HEK293 (cell line): ENCODE measurements at regions not wholly inside any gene's neighbourhood (a gene's known extent, or its start where the extent isn't known, plus 50 kb on each side); places are given as distances from the start of the nearest gene placed in this dataset.

Experiments
- CTCF ChIA-PET: fragments of 350-600 bp; formaldehyde crosslinking; extraction: SDS; loops from one replicate; lab custom pipeline; 2021; ENCODE audit warnings: antibody characterized with exemption; lab: Yijun Ruan, JAX
- POLR2A ChIA-PET: fragments of 300-600 bp; formaldehyde crosslinking; extraction: SDS; loops from one replicate; lab custom pipeline; 2020; ENCODE audit warnings: antibody characterized with exemption, inconsistent platforms; lab: Yijun Ruan, JAX
- H3K27ac ChIP-seq: fragments of 200-500 bp; sonication (Bioruptor generic); 2 replicates; pipeline ENCODE4 v1.5.1; 2014; ENCODE audit warnings: low read depth, low read length, control low read depth, inconsistent platforms; ENCODE audit errors: extremely low read depth
- H3K36me3 ChIP-seq, 2 experiments: fragments of 200-500 bp in 1 of 2; sonication (Bioruptor generic) in 1 of 2; 1 replicate in 1 of 2; 2 replicates in 1 of 2; pipeline ENCODE4 v1.5.1; 2014 to 2017; ENCODE audit warnings: inconsistent platforms in 2 of 2, low read length in 2 of 2; ENCODE audit not compliant: control insufficient read depth in 2 of 2, insufficient read depth in 1 of 2
- H3K4me1 ChIP-seq: fragments of 200-500 bp; sonication (Bioruptor generic); 2 replicates; pipeline ENCODE4 v1.5.1; 2014; ENCODE audit warnings: mild to moderate bottlenecking, low read length, inconsistent platforms; ENCODE audit not compliant: control insufficient read depth, insufficient read depth
- H3K4me3 ChIP-seq: 2 replicates; pipeline ENCODE4 v1.5.1; 2011; ENCODE audit warnings: low read depth, mild to moderate bottlenecking, control low read depth, low read length, moderate library complexity
- H3K9me3 ChIP-seq: fragments of 200-500 bp; sonication (Bioruptor generic); 2 replicates; pipeline ENCODE4 v1.5.1; 2014; ENCODE audit warnings: low read depth, low read length, inconsistent platforms; ENCODE audit not compliant: control insufficient read depth, insufficient read depth
- HOXD13 ChIP-seq: sonication (generic); formaldehyde crosslinking; IDR thresholded peaks from 2 replicates; pipeline ENCODE4 v1.8.0; 2022; ENCODE audit warnings: missing genetic modification reagents, borderline replicate concordance
- KLF8 ChIP-seq: fragments of 450-650 bp; formaldehyde crosslinking; IDR thresholded peaks from 2 replicates; pipeline ENCODE4 v1.5.1; 2016; ENCODE audit warnings: missing biosample characterization, missing genetic modification characterization
- SP2 ChIP-seq: fragments of 450-650 bp; formaldehyde crosslinking; IDR thresholded peaks from 2 replicates; pipeline ENCODE4 v1.5.1; 2016; ENCODE audit warnings: missing biosample characterization, missing genetic modification characterization
- SP3 ChIP-seq: fragments of 450-650 bp; formaldehyde crosslinking; IDR thresholded peaks from 2 replicates; pipeline ENCODE4 v1.5.1; 2016; ENCODE audit warnings: missing biosample characterization, missing genetic modification characterization
- ZBTB7A ChIP-seq: fragments of 450-650 bp; formaldehyde crosslinking; IDR thresholded peaks from 2 replicates; pipeline ENCODE4 v1.5.1; 2016; ENCODE audit warnings: low read depth, missing biosample characterization, missing genetic modification characterization
- ZBTB8A ChIP-seq: fragments of 450-650 bp; formaldehyde crosslinking; IDR thresholded peaks from 2 replicates; pipeline ENCODE4 v1.5.1; 2016; ENCODE audit warnings: missing biosample characterization, missing genetic modification characterization
- ZFP37 ChIP-seq: fragments of 450-650 bp; formaldehyde crosslinking; IDR thresholded peaks from 2 replicates; pipeline ENCODE4 v1.5.1; 2016; ENCODE audit warnings: missing biosample characterization, missing genetic modification characterization
- ZNF112 ChIP-seq: fragments of 450-650 bp; formaldehyde crosslinking; IDR thresholded peaks from 2 replicates; pipeline ENCODE4 v1.5.0; 2017; ENCODE audit warnings: missing biosample characterization, missing genetic modification characterization
- ZNF132 ChIP-seq: fragments of 450-650 bp; formaldehyde crosslinking; IDR thresholded peaks from 2 replicates; pipeline ENCODE4 v1.5.1; 2017; ENCODE audit warnings: missing biosample characterization, missing genetic modification characterization, borderline replicate concordance
- ZNF133 ChIP-seq: fragments of 450-650 bp; formaldehyde crosslinking; IDR thresholded peaks from 2 replicates; pipeline ENCODE4 v1.5.1; 2016; ENCODE audit warnings: missing biosample characterization, missing genetic modification characterization
- ZNF146 ChIP-seq: fragments of 450-650 bp; formaldehyde crosslinking; IDR thresholded peaks from 2 replicates; pipeline ENCODE4 v1.5.1; 2016; ENCODE audit warnings: missing biosample characterization, missing genetic modification characterization
- ZNF221 ChIP-seq: fragments of 450-650 bp; formaldehyde crosslinking; IDR thresholded peaks from 2 replicates; pipeline ENCODE4 v1.5.1; 2017; ENCODE audit warnings: missing biosample characterization, missing genetic modification characterization, borderline replicate concordance
- ZNF223 ChIP-seq: fragments of 450-650 bp; formaldehyde crosslinking; IDR thresholded peaks from 2 replicates; pipeline ENCODE4 v1.5.1; 2016; ENCODE audit warnings: missing biosample characterization, missing genetic modification characterization
- ZNF341 ChIP-seq: fragments of 450-650 bp; formaldehyde crosslinking; IDR thresholded peaks from 2 replicates; pipeline ENCODE4; 2016; ENCODE audit warnings: low read depth, missing biosample characterization, missing genetic modification characterization
- ZNF37A ChIP-seq: fragments of 450-650 bp; IDR thresholded peaks from 2 replicates; pipeline ENCODE4 v1.5.1; 2018; ENCODE audit warnings: missing biosample characterization, missing genetic modification characterization
- ZNF391 ChIP-seq: fragments of 450-650 bp; formaldehyde crosslinking; IDR thresholded peaks from 2 replicates; pipeline ENCODE4 v1.5.1; 2016; ENCODE audit warnings: low read depth, missing biosample characterization, missing genetic modification characterization, borderline replicate concordance
- ZNF394 ChIP-seq: fragments of 450-650 bp; formaldehyde crosslinking; IDR thresholded peaks from 2 replicates; pipeline ENCODE4 v1.5.1; 2016; ENCODE audit warnings: missing biosample characterization, missing genetic modification characterization, mild to moderate bottlenecking, moderate library complexity, borderline replicate concordance
- ZNF48 ChIP-seq: fragments of 450-650 bp; formaldehyde crosslinking; IDR thresholded peaks from 2 replicates; pipeline ENCODE4 v1.5.1; 2016; ENCODE audit warnings: missing biosample characterization, missing genetic modification characterization
- ZNF555 ChIP-seq: fragments of 450-650 bp; formaldehyde crosslinking; conservative IDR thresholded peaks from 2 replicates; pipeline ENCODE4 v1.5.1; 2017; ENCODE audit warnings: missing biosample characterization, mild to moderate bottlenecking, missing genetic modification characterization, inconsistent platforms
- ZNF561 ChIP-seq: fragments of 450-650 bp; IDR thresholded peaks from 2 replicates; pipeline ENCODE4 v1.5.1; 2018; ENCODE audit warnings: missing biosample characterization, missing genetic modification characterization, borderline replicate concordance
- ZNF600 ChIP-seq: fragments of 450-650 bp; formaldehyde crosslinking; IDR thresholded peaks from 2 replicates; pipeline ENCODE4 v1.5.1; 2016; ENCODE audit warnings: missing biosample characterization, missing genetic modification characterization
- ZNF670 ChIP-seq: fragments of 450-650 bp; formaldehyde crosslinking; IDR thresholded peaks from 2 replicates; pipeline ENCODE4 v1.5.1; 2016; ENCODE audit warnings: missing biosample characterization, missing genetic modification characterization, low read depth
- ZNF677 ChIP-seq: fragments of 450-650 bp; IDR thresholded peaks from 2 replicates; pipeline ENCODE4 v1.5.0; 2018; ENCODE audit warnings: missing biosample characterization, mild to moderate bottlenecking, missing genetic modification characterization, moderate library complexity
- ZNF843 ChIP-seq: fragments of 450-650 bp; formaldehyde crosslinking; IDR thresholded peaks from 2 replicates; pipeline ENCODE4 v1.5.1; 2016; ENCODE audit warnings: missing biosample characterization, missing genetic modification characterization
- TF ChIP-seq, protein P1 (sequence below): fragments of 450-650 bp; formaldehyde crosslinking; conservative IDR thresholded peaks from 2 replicates; pipeline ENCODE4 v1.5.1; 2016; ENCODE audit warnings: low read depth, missing biosample characterization, missing genetic modification characterization
- TF ChIP-seq, protein P2 (sequence below): fragments of 450-650 bp; formaldehyde crosslinking; IDR thresholded peaks from 2 replicates; pipeline ENCODE4 v1.5.1; 2016; ENCODE audit warnings: missing biosample characterization, missing genetic modification characterization
- TF ChIP-seq, protein P3 (sequence below): fragments of 450-650 bp; formaldehyde crosslinking; IDR thresholded peaks from 2 replicates; pipeline ENCODE4 v1.5.1; 2016; ENCODE audit warnings: missing biosample characterization, missing genetic modification characterization
- TF ChIP-seq, protein P4 (sequence below): fragments of 450-650 bp; formaldehyde crosslinking; IDR thresholded peaks from 2 replicates; pipeline ENCODE4 v1.5.1; 2017; ENCODE audit warnings: missing biosample characterization, missing genetic modification characterization
- TF ChIP-seq, protein P5 (sequence below): fragments of 450-650 bp; IDR thresholded peaks from 2 replicates; pipeline ENCODE4 v1.5.1; 2018; ENCODE audit warnings: missing biosample characterization, mild to moderate bottlenecking, missing genetic modification characterization

DNA sequence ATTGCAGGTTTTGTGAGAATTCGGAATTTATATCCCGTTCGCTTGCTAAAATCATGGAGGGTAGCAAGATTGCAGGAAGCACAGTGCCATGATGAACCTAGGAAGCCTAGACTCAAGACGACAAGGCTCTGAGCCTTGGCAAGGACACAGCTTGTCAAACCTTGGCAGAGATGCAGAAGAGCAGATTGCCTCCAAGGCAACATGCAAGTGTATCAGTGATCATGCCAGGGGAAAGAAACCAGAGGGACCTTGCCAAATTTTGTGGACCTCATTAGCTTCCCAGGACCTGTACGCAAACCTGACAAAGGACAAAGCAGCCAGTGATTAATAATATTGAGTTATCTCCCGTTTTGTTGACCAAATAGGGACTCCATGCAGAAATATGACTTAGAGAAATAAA, 159.7 kb downstream of the GOLIM4 start:
- H3K4me3 ChIP-seq = no peak overlapping the region
- no peaks in the 10 kb centered on the region for H3K4me1 ChIP-seq
- no peak for TF ChIP-seq ZNF221 (tag by site-specific recombination)
- TF ChIP-seq ZNF112 (tag by site-specific recombination) = no peak
- no peak for TF ChIP-seq KLF8 (tag by site-specific recombination)
- TF ChIP-seq SP3 (tag by site-specific recombination) = no peak
- no peak for TF ChIP-seq ZNF394 (tag by site-specific recombination)
- TF ChIP-seq ZBTB8A = no peak
- TF ChIP-seq ZNF677 = no peak
- TF ChIP-seq ZNF37A = no peak
- TF ChIP-seq ZNF48 (tag by site-specific recombination) = no peak
- TF ChIP-seq ZFP37 = no peak
- TF ChIP-seq, protein P1, sequence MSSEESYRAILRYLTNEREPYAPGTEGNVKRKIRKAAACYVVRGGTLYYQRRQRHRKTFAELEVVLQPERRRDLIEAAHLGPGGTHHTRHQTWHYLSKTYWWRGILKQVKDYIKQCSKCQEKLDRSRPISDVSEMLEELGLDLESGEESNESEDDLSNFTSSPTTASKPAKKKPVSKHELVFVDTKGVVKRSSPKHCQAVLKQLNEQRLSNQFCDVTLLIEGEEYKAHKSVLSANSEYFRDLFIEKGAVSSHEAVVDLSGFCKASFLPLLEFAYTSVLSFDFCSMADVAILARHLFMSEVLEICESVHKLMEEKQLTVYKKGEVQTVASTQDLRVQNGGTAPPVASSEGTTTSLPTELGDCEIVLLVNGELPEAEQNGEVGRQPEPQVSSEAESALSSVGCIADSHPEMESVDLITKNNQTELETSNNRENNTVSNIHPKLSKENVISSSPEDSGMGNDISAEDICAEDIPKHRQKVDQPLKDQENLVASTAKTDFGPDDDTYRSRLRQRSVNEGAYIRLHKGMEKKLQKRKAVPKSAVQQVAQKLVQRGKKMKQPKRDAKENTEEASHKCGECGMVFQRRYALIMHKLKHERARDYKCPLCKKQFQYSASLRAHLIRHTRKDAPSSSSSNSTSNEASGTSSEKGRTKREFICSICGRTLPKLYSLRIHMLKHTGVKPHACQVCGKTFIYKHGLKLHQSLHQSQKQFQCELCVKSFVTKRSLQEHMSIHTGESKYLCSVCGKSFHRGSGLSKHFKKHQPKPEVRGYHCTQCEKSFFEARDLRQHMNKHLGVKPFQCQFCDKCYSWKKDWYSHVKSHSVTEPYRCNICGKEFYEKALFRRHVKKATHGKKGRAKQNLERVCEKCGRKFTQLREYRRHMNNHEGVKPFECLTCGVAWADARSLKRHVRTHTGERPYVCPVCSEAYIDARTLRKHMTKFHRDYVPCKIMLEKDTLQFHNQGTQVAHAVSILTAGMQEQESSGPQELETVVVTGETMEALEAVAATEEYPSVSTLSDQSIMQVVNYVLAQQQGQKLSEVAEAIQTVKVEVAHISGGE (tag by site-specific recombination) = no peak
- TF ChIP-seq ZNF146 = no peak
- TF ChIP-seq ZNF843 = no peak
- TF ChIP-seq ZNF132 (tag by site-specific recombination) = no peak
- no peak for TF ChIP-seq ZNF555 (tag by site-specific recombination)
- TF ChIP-seq ZNF391 (tag by site-specific recombination) = no peak
- no peak for TF ChIP-seq ZNF223
- TF ChIP-seq, protein P2, sequence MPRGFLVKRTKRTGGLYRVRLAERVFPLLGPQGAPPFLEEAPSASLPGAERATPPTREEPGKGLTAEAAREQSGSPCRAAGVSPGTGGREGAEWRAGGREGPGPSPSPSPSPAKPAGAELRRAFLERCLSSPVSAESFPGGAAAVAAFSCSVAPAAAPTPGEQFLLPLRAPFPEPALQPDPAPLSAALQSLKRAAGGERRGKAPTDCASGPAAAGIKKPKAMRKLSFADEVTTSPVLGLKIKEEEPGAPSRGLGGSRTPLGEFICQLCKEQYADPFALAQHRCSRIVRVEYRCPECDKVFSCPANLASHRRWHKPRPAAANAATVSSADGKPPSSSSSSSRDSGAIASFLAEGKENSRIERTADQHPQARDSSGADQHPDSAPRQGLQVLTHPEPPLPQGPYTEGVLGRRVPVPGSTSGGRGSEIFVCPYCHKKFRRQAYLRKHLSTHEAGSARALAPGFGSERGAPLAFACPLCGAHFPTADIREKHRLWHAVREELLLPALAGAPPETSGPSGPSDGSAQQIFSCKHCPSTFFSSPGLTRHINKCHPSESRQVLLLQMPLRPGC (tag by site-specific recombination) = no peak
- H3K27ac ChIP-seq = no peak overlapping the region
- no peaks in the 10 kb centered on the region for H3K9me3 ChIP-seq
- no peaks in the 10 kb centered on the region for H3K36me3 ChIP-seq
- POLR2A ChIA-PET = no interaction called here
- CTCF ChIA-PET = no interaction called here

DNA sequence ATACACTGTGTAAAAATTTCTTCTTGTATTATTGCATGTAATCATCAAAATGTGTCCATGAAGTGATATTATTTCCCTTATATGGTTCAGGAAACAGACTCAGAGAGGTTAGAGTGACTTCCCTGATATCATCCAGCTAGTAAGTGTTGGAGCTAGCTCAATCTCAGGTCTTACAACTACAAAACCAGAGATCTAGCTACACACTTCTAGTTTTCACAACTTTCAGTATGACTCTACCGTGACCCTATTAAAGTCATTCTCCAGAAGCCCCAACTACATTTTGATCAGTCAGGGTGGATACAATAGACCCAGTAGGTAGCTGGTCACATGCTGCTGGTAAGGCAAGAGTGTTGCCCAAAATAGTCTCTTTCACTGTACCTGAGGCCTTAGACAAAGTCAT, 165.3 kb downstream of the GOLIM4 start:
- ChIA-PET POLR2A (no interaction called here), CTCF (interaction anchor here (0.8 to 2.7 kb wide), 2 partner anchors 33 to 110 kb away, joined by 5 to 25 read pairs; no protein-coding TSS in a partner anchor)
- no peaks in the 10 kb centered on the region for H3K36me3 ChIP-seq
- H3K27ac ChIP-seq = no peak overlapping the region
- TF ChIP-seq, protein P3, sequence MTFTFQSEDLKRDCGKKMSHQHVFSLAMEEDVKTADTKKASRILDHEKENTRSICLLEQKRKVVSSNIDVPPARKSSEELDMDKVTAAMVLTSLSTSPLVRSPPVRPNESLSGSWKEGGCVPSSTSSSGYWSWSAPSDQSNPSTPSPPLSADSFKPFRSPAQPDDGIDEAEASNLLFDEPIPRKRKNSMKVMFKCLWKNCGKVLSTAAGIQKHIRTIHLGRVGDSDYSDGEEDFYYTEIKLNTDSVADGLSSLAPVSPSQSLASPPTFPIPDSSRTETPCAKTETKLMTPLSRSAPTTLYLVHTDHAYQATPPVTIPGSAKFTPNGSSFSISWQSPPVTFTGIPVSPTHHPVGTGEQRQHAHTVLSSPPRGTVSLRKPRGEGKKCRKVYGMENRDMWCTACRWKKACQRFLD (tag by site-specific recombination) = no peak
- no peak for TF ChIP-seq HOXD13 (CRISPR knock-in tag)
- TF ChIP-seq ZNF600 (tag by site-specific recombination) = no peak
- no peak for TF ChIP-seq ZNF561 (tag by site-specific recombination)
- no peak for TF ChIP-seq ZNF341 (tag by site-specific recombination)
- TF ChIP-seq, protein P4, sequence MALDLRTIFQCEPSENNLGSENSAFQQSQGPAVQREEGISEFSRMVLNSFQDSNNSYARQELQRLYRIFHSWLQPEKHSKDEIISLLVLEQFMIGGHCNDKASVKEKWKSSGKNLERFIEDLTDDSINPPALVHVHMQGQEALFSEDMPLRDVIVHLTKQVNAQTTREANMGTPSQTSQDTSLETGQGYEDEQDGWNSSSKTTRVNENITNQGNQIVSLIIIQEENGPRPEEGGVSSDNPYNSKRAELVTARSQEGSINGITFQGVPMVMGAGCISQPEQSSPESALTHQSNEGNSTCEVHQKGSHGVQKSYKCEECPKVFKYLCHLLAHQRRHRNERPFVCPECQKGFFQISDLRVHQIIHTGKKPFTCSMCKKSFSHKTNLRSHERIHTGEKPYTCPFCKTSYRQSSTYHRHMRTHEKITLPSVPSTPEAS (tag by site-specific recombination) = no peak
- no peak for TF ChIP-seq ZNF133
- no peak for TF ChIP-seq ZBTB7A (tag by site-specific recombination)
- no peak for TF ChIP-seq ZNF670 (tag by site-specific recombination)
- TF ChIP-seq SP2 (tag by site-specific recombination) = no peak
- TF ChIP-seq, protein P5, sequence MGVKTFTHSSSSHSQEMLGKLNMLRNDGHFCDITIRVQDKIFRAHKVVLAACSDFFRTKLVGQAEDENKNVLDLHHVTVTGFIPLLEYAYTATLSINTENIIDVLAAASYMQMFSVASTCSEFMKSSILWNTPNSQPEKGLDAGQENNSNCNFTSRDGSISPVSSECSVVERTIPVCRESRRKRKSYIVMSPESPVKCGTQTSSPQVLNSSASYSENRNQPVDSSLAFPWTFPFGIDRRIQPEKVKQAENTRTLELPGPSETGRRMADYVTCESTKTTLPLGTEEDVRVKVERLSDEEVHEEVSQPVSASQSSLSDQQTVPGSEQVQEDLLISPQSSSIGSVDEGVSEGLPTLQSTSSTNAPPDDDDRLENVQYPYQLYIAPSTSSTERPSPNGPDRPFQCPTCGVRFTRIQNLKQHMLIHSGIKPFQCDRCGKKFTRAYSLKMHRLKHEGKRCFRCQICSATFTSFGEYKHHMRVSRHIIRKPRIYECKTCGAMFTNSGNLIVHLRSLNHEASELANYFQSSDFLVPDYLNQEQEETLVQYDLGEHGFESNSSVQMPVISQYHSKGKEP = no peak
- H3K4me1 ChIP-seq = no peaks in the 10 kb centered on the region
- H3K9me3 ChIP-seq = no peaks in the 10 kb centered on the region
- H3K4me3 ChIP-seq = no peak overlapping the region
